GM19455 (cell line): ENCODE measurements at regions not wholly inside any gene's neighbourhood (a gene's known extent, or its start where the extent isn't known, plus 50 kb on each side); places are given as distances from the start of the nearest gene placed in this dataset.

Experiments used
- ATAC-seq: cut with Tn5 transposase; IDR thresholded peaks from one replicate; pipeline ENCODE4 v1.9.1; 2021; ENCODE audit not compliant: unreplicated experiment

DNA sequence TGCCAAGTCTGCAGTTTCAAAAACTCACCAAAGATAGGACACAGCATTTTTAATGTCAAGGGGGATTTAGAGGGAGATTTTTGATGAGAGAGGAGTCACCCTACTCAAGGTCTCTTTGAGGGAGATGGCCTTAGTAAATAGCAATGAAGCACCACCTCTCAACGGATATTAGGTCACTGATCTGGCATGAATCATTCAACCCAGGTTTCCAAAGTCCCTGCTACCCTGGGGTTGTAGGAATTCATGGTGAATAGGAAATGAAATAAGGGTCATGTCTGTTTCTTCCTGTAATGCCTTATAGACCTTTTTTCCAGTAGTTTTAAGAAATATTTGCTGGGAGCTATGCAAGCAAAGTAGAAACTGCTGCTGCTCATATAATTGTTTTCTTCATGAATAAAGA is 2154.9 kb downstream of the LRRC4C start:
- no peak for ATAC-seq

DNA sequence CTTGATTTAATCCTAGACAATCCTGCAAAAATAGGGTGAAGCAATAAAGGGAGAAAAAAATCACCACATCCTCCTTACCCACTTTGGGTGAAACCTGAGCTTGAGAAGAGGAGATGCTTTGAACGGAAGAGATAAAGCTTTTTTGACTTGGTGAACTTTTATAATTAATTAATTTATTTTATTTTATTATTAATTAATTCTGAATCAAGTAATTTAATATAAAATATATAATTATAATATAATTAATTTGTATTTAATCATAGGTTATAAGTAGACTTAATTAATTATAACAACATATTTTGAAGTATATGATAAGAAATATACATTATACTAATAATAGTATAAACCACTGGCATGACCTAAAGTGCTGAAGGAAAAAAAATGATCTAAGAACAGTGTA is 2164.8 kb downstream of the LRRC4C start:
- no peak for ATAC-seq

GRCh38 chr11:39288011-39288410 is 2171.4 kb downstream of the LRRC4C start:
- ATAC-seq = no peak

DNA sequence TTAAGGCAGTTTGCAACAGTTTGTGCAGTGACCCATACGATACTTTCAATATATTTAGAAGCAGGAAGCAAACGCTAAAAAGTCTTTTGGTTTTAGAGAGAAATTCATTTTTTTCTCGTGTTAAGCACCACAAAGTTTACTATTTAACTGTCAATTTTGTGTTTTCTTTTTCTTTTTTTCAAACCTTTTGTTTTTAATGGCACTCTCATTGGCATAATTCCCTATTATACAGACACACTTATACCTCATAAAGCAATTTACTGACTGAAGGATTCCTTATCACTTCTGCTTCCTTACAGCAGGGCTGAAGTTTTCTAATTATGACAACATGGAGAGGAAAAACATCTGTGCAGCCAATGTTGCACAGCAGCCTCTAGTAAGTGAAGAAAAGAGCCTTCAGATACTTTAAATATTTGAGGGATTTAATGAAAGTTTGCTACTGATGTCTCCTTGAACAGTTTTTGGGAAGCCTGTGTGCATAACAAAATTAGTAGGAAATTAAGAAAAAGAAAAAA is 2191.2 kb downstream of the LRRC4C start:
- no peak for ATAC-seq

- ATAC-seq = no peak
Observed at GRCh38 chr11:39255648-39256047, 2203.8 kb downstream of the LRRC4C start.

- ATAC-seq = no peak
Observed at GRCh38 chr11:39249566-39250365, 2209.7 kb downstream of the LRRC4C start.

DNA sequence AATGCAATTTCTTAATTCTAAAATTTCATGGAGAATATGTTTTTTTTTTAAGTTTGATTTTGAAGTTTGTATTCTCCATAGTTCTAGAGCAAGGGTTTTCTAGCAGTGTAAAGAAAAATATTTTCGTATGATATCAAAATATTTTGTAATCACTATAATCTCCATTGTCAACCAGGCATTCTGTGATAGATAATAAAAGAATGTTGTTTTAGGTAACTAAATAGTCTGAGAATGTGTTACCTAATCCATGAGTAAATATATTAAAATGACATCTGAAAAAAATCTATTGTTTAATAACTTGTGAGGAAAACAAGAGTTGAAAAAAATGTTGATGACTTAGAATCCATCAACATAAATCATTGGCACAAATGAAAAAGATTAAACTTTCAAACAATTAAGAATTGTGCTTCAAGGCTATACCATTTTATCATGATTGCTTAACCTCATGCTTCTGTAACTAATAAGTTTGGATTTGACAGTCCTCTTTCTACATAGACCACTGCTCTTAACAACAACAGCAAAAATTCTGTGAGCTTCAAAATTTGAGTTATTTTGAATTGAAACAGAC is 2211.8 kb downstream of the LRRC4C start:
- no peak for ATAC-seq

- ATAC-seq = no peak
Observed at GRCh38 chr11:39239553-39239952, 2219.9 kb downstream of the LRRC4C start.

- no peak for ATAC-seq
Observed at GRCh38 chr11:39236916-39237315, 2222.5 kb downstream of the LRRC4C start.

DNA sequence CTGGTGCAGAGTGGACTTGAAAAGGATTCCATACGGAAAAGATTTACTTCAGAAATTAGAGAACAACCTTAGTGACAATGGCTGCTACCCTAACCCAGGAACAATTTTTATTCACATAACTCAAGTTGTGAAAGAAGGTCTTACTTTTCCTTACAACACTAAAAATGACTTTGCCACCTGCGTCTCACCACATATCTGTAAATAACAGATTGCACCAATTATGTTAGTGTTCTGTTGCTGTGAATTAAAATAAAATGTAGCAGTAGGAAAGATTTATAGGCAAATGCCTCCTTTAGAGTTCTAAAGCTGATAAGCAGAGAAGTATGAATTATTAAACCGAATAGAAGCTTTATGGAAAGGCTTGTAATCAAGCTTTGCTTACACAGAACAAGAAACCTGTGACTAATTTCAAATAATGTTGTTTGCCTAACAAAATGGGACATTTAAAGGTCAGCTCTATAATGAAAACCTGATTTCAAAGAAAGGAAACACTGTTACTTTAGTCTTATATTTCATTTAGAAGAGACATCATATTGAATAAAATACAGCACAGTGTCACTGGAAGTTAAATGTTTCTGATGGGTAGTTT is 2237.8 kb downstream of the LRRC4C start:
- no peak for ATAC-seq

- no peak for ATAC-seq
Observed at GRCh38 chr11:39220501-39221230, 2238.8 kb downstream of the LRRC4C start.

- no peak for ATAC-seq
Observed at GRCh38 chr11:39220069-39220468, 2239.4 kb downstream of the LRRC4C start.

- ATAC-seq = no peak
Observed at GRCh38 chr11:39209981-39210380, 2249.5 kb downstream of the LRRC4C start.

DNA sequence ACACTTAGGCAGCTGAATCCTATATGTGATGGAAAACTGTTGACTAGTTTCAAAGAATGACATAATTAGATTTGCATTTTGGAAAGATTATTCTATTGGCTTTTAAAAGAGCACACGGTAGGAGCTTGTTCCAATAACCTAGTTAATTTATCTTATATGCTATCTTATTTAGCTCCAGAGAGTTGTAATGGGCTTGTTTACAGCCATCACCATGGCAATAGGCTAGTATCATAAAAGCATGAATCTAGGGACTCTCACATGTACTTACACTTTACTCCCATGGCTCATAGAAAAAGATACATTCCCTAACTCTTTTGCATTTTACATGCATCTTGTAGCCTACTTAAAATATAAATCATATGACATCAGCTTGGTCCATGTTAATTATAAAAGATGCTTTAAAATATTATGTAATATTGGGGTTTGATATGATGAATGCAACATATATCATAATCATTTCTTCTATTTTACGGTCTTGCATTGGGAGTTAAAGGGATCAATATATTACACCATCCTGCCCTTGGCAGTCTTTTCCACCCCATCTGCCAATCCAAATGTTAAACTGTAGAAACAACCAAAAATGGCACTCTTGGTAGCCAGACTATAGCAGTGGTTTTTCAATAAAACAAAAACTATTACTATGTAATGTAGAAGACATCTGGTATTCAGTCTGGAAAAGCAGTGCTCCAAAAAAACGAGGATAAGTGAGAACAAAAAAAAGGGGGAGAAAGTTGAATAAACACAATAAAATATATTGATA is 2254.0 kb downstream of the LRRC4C start:
- no peak for ATAC-seq

- ATAC-seq = no peak
Observed at GRCh38 chr11:39192671-39193070, 2266.8 kb downstream of the LRRC4C start.

- ATAC-seq = no peak
Observed at GRCh38 chr11:39190751-39191150, 2268.7 kb downstream of the LRRC4C start.

DNA sequence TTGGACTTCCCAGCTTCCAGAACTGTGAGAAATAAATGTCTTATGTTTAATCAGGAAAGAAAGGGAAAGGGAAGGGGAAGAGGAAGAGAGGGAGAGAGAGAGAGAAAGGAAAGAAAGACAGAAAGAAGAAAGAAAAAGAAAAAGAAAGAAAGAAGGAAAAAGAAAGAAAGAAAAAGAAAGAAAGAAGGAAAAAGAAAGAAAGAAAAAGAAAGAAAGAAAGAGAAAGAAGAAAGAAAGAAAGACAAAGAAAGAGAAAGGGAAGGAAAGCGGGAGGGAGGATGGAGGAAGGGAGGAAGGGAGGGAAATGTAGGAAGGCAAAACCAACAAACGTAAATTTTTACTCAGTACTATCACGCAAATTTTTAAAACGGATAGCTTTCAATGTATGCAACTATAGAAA is 2281.8 kb downstream of the LRRC4C start:
- no peak for ATAC-seq

DNA sequence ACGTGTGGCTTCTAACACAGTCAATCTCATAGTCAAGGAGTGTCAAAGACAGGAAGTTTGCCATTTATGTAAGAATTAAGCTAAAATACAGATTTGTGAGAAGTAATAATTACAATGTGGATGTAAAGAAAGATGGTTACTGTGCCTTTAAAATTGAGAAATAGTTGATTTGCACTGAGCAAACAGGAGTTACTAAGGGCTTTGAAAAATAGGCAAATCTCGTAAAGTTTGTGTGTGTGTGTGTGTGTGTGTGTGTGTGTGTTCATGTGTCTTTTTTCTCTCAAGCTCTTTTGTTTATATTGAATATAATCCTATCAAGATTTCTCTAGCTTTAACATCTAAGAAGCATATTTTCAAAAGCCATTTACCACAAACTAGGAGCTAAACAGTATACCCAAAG is 2284.5 kb downstream of the LRRC4C start:
- ATAC-seq = no peak

GRCh38 chr11:39174196-39174595 is 2285.3 kb downstream of the LRRC4C start:
- ATAC-seq = no peak

- no peak for ATAC-seq
Observed at GRCh38 chr11:39165021-39165420, 2294.4 kb downstream of the LRRC4C start.

GRCh38 chr11:39149214-39149613 is 2310.2 kb downstream of the LRRC4C start:
- no peak for ATAC-seq
